Stimulated activated CD4-positive, alpha-beta T cell treated with anti-CD3 and anti-CD28 coated beads, Interleukin-1b, Interleukin-23, amount 100 ng/mL, for 24 hours (primary cell): ENCODE measurements at regions not wholly inside any gene's neighbourhood (a gene's known extent, or its start where the extent isn't known, plus 50 kb on each side); places are given as distances from the start of the nearest gene placed in this dataset.
A peak's percentile ranks its signal among the peaks of the same experiment; 100 is the strongest.

Source experiments
- DNase-seq, 4 experiments: peaks; one replicate each; pipeline ENCODE4 v3.0.0-alpha.2; 2020; ENCODE audit warnings: low read depth in 4 of 4, low spot score in 1 of 4

DNA sequence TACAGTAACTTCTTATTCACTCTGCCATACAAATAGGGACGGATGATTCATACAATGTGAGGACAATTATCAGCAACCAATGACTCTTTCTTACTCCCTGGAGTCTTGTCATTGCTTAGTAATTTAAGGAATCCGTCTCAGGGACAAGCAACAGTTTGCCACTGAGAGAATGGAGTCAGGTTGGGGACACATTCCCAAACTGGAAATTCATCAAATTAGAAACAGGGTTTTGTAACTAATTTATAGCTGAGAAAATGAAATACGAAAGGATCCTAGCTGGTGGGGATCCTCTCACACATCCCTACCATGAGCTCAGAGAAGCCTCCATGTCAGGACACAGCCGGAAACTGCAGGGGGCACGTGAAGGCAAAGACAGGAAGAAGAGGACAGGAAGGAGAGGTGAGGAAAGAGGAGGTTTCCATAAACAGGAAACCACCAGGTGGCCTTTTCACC is 50.4 kb upstream of the KDR start:
- no peak for DNase-seq

DNA sequence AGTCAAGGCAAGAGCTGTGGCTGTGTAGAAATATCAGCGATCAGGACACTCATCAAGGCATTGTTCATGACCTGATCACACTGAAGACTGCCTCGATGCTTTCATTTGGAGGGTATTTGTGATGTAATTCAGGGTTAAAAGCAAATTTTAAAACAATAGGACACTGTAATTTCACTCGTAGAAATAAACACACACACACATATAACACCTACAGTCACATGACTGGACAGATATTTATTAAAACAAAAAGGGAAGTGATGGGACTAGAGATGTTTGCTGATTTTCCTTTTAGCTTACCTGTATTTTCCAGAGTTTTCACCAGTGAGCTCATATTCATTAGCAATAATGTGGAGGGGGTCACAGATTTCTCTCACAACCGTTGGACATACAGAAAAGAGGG is 51.1 kb upstream of the KDR start:
- DNase-seq: no peak

DNA sequence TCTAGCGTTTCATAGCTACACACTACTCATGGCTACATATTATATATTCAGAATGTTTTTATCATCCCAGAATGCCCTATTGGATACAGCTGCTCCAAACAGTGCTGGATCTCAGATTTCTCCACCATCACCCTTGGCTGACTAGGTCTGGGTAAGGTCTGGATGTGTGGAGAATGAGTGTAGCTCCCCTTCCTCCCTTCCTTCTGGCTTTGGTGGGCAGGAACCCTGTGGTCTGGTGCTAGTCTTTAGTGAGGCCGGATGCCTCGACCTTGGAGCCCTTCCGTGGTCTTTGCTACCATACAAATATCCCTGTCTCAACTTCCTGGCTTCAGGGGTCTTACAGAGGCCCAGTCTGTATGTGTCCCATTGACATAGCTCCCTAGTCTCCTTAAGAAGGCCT is 52.1 kb upstream of the KDR start:
- no peak for DNase-seq

DNA sequence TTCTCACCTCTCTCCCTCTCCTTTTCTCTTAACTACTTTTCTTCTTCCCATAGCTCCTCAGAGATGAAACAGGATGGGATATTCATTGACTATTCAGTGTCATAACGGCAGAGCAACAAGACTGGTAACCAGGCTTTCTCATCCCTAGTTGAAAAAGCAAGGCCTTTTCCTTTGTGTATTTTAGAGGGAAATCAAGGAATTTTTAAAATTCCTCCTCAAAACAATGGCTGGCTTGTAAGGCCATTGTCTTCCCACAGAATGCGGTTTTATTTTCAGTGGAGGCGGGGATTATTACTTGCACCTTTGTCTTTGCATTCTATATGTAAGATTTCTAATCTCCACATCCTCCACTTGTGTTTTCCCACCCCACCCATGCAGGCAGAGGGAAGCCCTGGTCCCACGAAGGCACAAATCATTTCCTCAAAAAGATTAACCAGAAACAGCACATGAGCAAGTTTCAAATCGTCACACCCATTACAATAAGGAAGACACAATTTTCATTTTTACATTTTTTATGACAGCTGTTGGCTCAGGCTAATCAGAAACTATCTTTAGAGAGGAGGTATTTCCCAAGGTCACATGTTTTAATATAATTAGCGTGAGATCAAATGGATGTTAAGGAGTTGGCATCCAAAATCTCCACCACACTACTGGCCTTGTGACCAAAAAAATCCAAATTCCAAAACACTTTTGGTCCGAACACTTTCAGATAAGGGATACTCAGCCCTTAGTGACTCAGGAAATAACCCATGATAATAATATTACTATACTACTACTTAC is 53.0 kb upstream of the KDR start:
- DNase-seq: no peak

DNA sequence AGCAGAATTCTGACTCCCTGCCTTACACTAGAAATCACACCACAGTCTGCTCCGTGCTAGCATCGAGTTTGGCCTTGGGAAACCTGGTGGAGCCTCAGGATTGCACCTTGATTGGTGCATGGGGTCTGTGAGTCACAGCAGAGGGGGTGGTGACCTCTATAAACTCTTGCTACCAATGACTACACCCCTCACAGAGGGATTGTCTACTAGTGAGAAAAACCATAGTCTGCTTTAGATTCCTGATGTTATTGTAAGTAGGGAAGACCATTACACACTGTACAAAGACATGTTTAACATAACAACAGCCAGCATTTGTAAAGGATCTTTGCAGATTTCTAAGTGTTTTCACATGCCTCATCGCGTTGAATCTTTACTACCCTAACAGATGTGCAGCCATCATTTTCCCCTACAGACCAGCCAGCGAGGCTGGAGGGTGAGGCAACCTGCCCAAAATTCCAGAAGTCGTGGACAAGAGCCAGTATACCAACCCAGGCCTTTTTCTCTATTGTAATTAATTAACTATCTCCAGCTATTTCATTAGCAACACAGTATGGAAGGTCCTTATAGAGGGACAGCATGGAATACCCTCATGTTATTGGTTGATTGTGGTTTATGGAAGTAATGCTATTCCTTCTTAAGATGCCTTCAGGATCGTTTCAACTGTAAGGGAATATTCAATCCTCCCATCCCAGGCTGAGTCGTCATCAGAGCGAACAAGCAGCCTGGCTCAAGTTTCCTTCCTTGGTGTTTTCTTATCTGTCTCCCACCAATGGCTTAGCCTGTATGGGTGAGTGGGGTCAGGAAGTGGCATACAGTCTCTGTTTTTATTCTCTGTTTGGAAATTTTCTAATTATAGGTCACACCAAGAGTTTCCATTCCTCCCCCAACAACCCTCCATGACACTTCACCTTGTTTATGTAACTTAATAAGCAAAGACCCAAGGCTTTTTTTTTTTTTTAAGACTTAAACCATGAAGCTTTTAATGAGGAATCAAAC is 55.9 kb upstream of the KDR start:
- no peak for DNase-seq

DNA sequence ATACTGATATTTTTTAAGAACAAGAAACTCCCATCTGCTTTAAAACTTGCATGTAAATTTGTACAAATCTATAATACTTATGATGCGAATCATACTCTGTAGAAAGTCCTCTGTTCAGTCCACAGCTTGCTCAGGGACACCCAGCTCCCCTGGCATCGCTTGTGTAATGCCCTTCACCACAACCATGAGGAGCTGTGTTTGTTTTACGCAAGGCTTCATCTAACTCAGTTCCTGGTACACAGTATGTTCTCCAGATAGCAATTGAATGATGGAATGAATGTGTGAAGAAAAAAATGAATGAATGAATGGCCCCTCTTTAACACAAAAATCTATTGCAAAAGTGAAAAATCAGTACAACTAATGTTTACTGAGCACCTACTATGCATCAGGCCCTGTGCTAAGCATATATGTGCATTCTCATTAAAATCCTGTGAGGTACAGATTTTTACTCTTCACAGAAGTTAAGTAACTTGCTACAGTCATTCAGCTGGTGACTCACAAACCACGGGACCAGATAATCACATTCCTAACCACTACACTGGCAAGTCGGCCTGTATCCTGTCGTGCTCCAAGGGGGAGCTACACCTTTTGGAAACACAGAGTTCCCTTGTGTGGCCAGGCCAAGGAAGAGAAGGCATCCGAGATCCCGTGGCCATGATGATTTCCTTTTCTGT is 58.7 kb upstream of the KDR start:
- DNase-seq: no peak

DNA sequence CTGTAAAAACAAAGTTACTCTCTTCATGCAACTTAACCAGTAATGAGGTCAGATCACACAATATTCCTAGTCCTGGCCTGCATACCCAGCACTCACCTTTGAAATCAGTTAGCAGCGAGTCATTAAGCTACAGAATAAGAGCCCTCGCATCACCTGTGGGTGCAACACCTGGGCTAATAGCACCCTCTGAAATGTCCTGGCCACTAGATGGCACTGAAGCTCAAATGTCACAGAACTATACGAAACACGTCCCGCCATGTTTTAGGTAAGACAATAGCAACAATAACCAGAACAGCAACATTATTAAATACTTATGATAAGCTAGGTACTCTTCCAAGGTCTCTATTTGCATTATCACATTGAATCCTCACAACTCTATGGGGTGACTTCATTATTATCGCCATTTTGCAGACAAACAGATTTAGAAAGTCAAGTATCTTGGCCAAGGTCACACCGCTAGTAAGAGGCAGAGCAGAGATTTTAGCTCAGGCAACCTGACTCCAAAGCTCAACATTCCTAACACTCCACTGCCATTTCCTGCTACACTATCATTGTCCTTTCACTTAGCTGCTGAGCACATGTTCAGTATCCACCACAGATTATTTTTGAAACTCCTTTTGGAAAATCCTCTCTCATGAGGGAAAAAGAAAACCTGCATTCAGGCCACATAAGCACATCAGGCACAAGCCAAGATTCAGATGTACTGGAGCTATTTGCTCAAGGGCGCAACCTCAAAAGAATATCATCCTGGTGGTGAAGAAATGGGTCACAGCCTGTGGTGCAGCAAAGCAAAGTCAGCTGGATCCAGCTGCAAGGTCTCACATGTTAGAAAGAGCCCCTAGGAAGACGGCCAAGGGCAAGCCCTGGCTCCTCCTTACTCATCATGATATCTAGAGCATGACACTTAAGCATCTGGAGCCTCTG is 59.5 kb upstream of the KDR start:
- peak in 2 of 4 experiments; percentile 7 to 9 for DNase-seq

DNA sequence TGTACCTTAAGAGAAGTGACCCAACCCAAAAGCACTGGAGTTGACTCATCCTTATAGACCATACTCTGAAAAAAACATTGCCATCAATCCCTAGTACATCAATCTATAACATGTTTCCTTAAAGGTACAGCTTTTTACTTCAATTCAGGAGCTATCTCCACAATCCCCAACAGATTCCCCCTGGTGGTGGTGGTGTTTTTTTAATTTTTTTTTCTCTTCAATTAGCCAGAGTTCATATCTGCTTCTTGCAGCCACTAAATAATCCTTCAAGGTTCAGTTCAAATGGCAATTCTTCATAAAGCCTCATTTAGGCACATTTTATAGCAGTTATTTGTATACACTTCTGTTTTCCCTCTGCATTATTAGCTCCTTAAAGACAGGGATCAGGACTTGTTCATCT is 60.7 kb upstream of the KDR start:
- no peak for DNase-seq

DNA sequence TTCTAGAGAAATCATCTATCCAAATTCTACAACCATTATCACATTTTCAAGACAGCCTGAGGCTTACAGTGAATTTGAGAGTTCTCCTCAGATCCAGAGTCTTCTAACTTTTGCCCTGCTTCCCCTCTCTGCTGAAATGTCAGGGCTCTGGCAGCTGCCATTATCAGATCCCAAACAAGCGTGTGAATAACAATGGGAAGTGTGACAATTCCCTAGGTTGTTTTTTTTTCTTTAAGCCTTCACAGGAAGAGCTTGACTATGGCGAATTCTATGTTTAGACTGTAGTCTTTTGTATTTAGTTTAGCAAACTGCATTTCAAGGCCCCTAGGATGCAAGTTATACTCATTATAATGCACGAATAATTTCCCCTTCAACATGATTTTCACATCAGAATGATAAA is 61.3 kb upstream of the KDR start:
- no peak for DNase-seq

DNA sequence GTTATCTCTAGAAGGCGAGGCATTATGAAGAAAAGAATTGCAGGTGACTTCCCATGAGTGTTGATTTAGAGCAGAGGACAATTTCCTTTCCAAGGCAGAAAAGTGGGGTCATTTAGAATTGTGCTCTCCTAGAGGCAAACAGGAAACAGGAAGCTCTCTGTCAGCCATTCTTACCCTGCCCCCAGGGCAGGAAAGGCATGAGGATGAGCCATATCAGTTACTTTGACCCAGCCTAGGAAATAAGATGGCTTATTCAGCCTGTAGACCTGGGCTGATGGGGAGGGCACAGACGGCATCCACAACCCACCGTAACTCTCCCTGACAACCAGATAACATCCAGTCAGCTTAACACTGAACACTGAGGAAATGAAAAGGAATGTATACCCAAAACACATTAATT is 88.8 kb upstream of the KDR start:
- no peak for DNase-seq

DNA sequence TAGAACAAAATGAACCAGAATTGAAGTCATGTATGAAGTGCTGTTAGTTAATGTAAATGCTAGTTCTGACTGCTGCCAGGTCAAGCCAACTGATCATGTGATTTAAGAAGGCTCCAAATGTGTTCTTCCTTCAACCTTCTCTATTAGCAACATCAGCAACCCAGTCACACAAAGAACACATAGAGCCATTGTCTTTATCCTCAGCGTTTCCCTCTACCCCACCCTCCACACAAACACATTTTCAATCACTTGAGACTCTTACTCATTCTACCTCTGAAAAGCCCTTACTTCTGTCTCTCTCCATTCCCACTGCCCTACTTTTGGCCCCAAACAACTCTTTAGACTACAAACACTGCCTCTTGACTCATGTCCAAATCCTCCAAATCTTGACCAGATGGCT is 89.7 kb upstream of the KDR start:
- no peak for DNase-seq

DNA sequence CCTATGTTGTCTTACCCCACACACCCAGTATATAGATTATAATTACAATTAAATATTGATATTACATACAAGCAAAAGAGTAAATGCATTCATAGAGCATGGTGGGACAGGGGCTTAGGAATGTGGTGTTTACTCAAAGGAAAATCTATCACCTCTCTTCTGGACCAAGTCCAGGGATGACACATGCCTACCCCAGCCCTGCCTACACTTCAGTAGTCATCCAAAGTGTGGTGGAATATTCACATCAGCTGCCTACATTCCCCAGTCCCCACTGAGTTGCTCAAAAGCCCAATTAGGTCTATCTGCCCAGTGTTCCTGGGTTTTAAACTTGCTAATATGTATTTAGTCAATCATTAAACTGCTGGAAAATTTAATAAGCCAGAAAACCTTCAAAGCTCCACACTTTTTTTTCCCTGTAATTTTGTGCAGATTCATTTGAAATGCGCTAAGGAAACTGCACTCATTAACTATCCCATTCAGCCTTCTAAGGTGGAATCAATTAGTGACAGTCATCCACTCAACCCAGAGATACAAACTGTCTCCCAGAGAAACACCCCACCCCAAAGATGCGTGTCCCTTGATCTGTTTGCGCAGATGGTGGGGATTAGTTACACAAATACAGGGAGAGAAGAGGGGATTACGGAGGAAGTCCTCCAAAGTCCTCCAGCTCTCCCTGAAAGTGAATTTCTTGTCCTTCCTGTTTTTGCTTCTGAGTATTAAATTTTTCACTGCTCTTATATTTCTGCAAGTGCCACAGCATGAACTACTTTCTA is 91.7 kb upstream of the KDR start:
- DNase-seq: no peak

DNA sequence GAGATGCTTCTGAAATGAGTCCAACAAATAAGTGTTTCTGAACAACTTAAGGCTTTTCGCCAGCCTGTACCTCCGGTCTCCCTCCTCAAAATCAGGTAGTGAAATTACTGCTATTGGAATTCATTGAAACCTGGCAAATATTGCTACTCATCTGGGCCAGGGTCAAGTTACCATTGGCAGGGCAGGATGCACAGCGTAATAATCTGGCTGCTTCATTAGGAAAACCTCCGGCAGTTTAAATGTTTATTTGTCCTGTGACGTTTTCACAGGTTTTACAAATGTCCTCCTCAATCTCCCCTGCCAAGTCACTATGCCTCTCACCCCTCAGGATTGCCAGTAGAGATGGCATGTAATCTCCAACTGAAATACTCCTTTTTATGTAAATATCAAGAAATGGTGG is 92.6 kb upstream of the KDR start:
- no peak for DNase-seq

DNA sequence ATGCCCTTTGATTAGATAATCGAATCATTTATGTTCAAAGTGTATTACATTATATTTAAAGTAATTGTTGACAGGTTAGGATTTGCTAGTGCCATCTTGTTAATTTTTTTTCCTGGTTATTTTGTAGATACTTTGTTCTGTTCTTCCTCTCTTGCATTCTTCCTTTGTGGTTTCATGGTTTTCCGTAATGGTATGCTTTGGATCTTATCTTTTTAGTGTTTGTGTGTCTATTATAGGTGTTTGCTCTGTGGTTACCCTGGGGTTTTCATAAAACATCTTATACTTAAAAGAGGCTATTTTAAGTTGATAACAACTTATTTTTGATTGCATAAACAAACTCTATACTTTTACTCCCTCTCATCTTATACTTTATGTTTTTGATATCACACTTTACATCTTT is 108.2 kb upstream of the SRD5A3 start:
- no peak for DNase-seq

DNA sequence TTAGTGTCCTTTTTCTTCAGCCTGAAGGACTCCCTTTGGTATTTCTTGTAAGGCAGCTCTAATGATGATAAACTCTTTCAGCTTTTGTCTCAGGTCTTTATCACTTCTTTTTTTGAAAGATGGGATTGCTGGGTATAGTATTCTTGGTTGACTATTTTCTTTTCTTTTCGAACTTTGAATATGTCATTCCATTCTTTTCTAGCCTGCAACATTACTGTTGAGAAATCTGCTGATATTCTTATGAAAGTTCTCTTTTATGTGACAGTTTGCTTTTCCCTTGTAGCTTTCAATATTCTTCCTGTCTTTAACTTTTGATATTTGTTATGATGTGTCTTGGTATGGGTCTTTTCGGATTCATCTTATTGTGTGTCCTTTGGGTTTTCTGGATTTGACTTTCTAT is 107.6 kb upstream of the SRD5A3 start:
- no peak for DNase-seq

DNA sequence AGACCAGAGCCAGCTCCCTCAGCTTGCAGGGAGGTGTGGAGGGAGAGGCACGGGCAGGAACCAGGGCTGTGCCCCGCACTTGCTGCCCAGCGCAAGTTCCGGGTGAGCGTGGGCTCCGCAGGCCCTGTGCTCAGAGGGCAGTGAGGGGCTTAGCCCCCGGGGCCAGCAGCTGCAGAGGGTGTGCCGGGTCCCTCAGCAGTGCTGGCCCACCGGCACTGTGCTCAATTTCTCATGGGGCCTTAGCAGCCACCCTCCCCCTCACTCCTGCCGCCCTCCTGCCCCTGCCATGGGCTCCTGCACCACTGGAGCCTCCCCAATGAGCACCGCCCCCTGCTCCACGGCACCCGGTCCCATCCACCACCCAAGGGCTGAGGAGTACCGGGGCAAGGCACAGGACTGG is 104.6 kb upstream of the SRD5A3 start:
- DNase-seq: no peak

DNA sequence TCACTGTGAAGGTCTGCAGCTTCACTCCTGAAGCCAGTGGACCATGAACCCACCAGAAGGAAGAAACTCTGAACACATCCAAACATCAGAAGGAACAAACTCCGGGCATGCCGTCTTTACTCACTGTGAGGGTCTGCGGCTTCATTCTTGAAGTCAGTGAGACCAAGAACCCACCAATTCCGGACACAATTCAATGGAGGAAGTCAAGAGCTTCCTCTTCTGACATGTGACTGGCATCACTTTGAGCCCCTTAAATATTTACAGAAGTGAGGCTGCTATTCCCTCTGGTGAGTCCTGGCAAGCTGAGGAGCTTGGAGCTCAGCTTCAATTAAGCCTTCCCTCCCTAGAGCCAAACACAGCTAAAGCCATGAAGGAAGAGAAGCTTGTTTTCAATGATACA is 103.5 kb upstream of the SRD5A3 start:
- DNase-seq: no peak

DNA sequence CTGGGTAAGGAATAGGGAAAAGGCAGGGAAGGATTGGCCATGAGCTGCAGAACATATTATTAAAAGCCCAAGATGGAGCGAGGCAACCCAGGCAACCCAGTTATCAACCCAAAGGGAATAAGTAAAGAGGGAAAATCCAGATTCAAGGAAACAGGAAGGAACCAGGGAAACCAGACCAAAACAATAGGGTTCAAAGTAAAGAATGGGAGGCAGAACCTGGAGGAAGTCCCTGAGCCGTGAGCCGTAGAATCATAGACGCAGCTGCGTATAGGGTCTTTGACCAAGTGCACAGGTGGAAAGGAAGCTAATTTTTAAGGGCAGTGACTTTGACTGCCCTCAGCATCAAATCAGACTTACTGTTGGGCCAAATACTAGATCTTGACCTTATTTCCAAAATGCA is 98.5 kb upstream of the SRD5A3 start:
- DNase-seq: no peak

DNA sequence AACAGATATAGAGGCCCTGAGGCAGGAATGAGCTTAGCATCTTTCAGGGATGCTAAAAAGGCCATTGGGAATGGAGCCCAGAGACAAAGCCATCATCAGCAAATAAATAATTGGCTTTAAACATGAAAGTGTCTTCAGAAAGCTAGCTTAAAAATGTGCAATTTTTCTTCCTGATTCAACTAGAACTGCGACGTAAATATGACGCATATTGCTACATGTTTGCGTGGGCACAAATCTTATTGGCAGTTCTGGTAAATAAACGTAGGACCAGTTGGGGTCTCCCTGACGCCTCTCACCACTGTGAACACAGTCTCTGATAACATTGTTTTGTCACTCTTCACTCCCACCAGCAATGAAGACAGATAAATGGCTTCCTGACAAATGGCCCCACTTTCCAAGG is 97.3 kb upstream of the SRD5A3 start:
- DNase-seq: no peak

DNA sequence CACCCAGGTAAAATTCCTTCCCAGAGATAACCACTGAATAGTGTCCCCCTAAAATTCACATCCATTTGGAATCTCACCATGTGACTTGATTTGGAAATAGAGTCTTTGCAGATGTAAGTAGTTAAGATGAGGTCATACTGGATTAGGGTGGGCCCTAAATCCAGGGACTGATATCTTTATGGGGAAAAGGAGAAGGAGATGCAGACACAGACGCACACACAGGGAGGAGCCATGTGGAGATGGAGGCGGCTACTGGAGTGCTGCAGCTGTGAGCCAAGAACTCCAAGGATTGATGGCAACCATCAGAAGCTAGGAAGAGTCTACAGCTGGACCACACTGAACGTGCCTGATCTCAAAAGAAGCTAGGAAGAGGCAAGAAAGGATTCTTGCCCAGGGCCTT is 96.6 kb upstream of the SRD5A3 start:
- no peak for DNase-seq
